Lower leg skin (tissue), 4 donors: ENCODE measurements at regions not wholly inside any gene's neighbourhood (a gene's known extent, or its start where the extent isn't known, plus 50 kb on each side); places are given as distances from the start of the nearest gene placed in this dataset.
"Not testable (repeated sequence)": the region's sequence is repeated elsewhere in the genome, so short reads cannot be mapped to it uniquely, and the experiment has no call there.

Source experiments
- DNase-seq, 2 donors: peaks; one replicate each; pipeline ENCODE4 v3.0.0-alpha.2; 2019; ENCODE audit warnings: low spot score in 2 of 2
- H3K4me3 ChIP-seq: fragments of 200-600 bp; sonication (generic); 2 replicates; pipeline ENCODE4 v1.5.1; 2017; ENCODE audit warnings: mild to moderate bottlenecking, low read depth; ENCODE audit not compliant: poor library complexity, severe bottlenecking
- CTCF ChIP-seq, 3 donors: fragments of 450-650 bp; IDR thresholded peaks; one replicate each; pipeline ENCODE4 v1.5.1; 2016; ENCODE audit warnings: antibody characterized with exemption in 3 of 3, mild to moderate bottlenecking in 3 of 3, moderate library complexity in 2 of 3
- POLR2A ChIP-seq, 2 donors: fragments of 450-650 bp; IDR thresholded peaks; one replicate each; pipeline ENCODE4 v1.6.1; 2016 to 2017; ENCODE audit warnings: antibody characterized with exemption in 2 of 2, mild to moderate bottlenecking in 1 of 2, moderate library complexity in 1 of 2
- WGBS, 2 donors: methylation state at CpG; one replicate each; pipeline ENCODE4 v1.1.5; 2018; 5-methylcytosine and 5-hydroxymethylcytosine counted together
- intact Hi-C: fragments of 100-400 bp; cut with DNase I; formaldehyde crosslinking; loops from one replicate; pipeline ENCODE4 v1.15.0; 2023; ENCODE audit warnings: low total_unique reads

- intact Hi-C loops, result no loop called here
- 73 to 76% methylated on average over 5 of the region's 5 CpGs for WGBS, 2 donors
- DNase-seq, result no peak
- no peak overlapping the region for H3K4me3 ChIP-seq
- TF ChIP-seq CTCF (IDR thresholded peaks at IDR 0.05) (no peak), POLR2A (IDR thresholded peaks at IDR 0.05) (no peak)
Measured at GRCh38 chr10:114713525-114714090, 55.5 kb upstream of the ABLIM1 start.

GRCh38 chr10:114714281-114714741 lies 56.2 kb upstream of the ABLIM1 start:
- TF ChIP-seq POLR2A (IDR thresholded peaks at IDR 0.05), result no peak
- no peak for TF ChIP-seq CTCF (IDR thresholded peaks at IDR 0.05)
- intact Hi-C loops, result no loop called here
- no peak for DNase-seq
- H3K4me3 ChIP-seq, result no peak overlapping the region
- WGBS, 2 donors, result 55 to 60% methylated on average over 5 of the region's 5 CpGs

- no peak for DNase-seq
- TF ChIP-seq POLR2A (IDR thresholded peaks at IDR 0.05) (no peak), CTCF (IDR thresholded peaks at IDR 0.05) (no peak)
- intact Hi-C loops, result no loop called here
- WGBS, 2 donors, result 21 to 27% methylated on average over 7 of the region's 7 CpGs
- H3K4me3 ChIP-seq, result no peak overlapping the region
Measured at GRCh38 chr10:114715171-114715670, 57.1 kb upstream of the ABLIM1 start.

- no peak overlapping the region for H3K4me3 ChIP-seq
- TF ChIP-seq POLR2A (IDR thresholded peaks at IDR 0.05) (no peak), CTCF (IDR thresholded peaks at IDR 0.05) (no peak)
- WGBS, 2 donors, result 88 to 91% methylated on average over 2 of the region's 2 CpGs
- intact Hi-C loops, result no loop called here
- DNase-seq, result no peak
Measured at GRCh38 chr10:114716811-114717404, 58.8 kb upstream of the ABLIM1 start.

GRCh38 chr10:114717881-114718280 lies 59.8 kb upstream of the ABLIM1 start:
- intact Hi-C loops, DNase-seq, H3K4me3 ChIP-seq: not testable (repeated sequence)

- 80 to 82% methylated on average over 3 of the region's 3 CpGs for WGBS, 2 donors
- no peak for TF ChIP-seq POLR2A (IDR thresholded peaks at IDR 0.05)
- TF ChIP-seq CTCF (IDR thresholded peaks at IDR 0.05), result no peak
- no peak for DNase-seq
- intact Hi-C loops, result no loop called here
- H3K4me3 ChIP-seq, result no peak overlapping the region
Measured at GRCh38 chr10:114718374-114718773, 60.3 kb upstream of the ABLIM1 start.
